Endothelial cell of umbilical vein (primary cell): ENCODE measurements at regions not wholly inside any gene's neighbourhood (a gene's known extent, or its start where the extent isn't known, plus 50 kb on each side); places are given as distances from the start of the nearest gene placed in this dataset.
"Not testable (repeated sequence)": the region's sequence is repeated elsewhere in the genome, so short reads cannot be mapped to it uniquely, and the experiment has no call there.

ENCODE experiments used
- BruUV-seq: library from RNA; stranded (reverse); fragments of 400-500 nt; replicated peaks from 2 replicates; lab custom pipeline; 2021; lab: Mats Ljungman, UMichigan
- CTCF ChIA-PET: fragments of 300-600, 350-600 bp; sonication (Branson Sonifier 250); formaldehyde crosslinking; loops from one replicate; lab custom pipeline; 2021; ENCODE audit warnings: antibody characterized with exemption, inconsistent platforms; lab: Charles Lee
- POLR2A ChIA-PET: fragments of 300-600, 350-600 bp; sonication (Branson Sonifier 250); formaldehyde crosslinking; loops from one replicate; lab custom pipeline; 2021; ENCODE audit warnings: antibody characterized with exemption, inconsistent platforms; lab: Charles Lee
- DNase-seq: peaks from one replicate; pipeline ENCODE4 v3.0.0-alpha.2; 2011; ENCODE audit warnings: low read depth, low spot score
- FAIRE-seq: peaks from 2 replicates; lab custom pipeline; 2011; peaks lifted over from hg19 to GRCh38; lab: Jason Lieb, UNC
- H2AFZ ChIP-seq: 2 replicates; pipeline ENCODE4 v1.6.0; 2012; ENCODE audit warnings: low read depth, low read length, control low read depth, inconsistent platforms
- H3K27ac ChIP-seq: 2 replicates; pipeline ENCODE4 v1.5.1; 2011; ENCODE audit warnings: low read depth, mild to moderate bottlenecking, control low read depth, low read length, moderate library complexity; ENCODE audit not compliant: insufficient read depth
- H3K27me3 ChIP-seq, 2 experiments: 2 replicates each; pipeline versions ENCODE4 v1.6.0 to v1.6.1; 2011; ENCODE audit warnings: low read length in 2 of 2, mixed read lengths in 1 of 2; ENCODE audit not compliant: control insufficient read depth in 2 of 2, insufficient read depth in 2 of 2
- H3K36me3 ChIP-seq, 2 experiments: 2 replicates in 1 of 2; 3 replicates in 1 of 2; pipeline ENCODE4 v1.5.1; 2011; ENCODE audit warnings: low read length in 2 of 2, mild to moderate bottlenecking in 1 of 2, moderate library complexity in 1 of 2; ENCODE audit not compliant: control insufficient read depth in 2 of 2, insufficient read depth in 2 of 2; ENCODE audit errors: extremely low read depth in 1 of 2
- H3K4me1 ChIP-seq: 3 replicates; pipeline ENCODE4 v1.5.1; 2011; ENCODE audit warnings: mild to moderate bottlenecking, low read length; ENCODE audit not compliant: control insufficient read depth, insufficient read depth; ENCODE audit errors: extremely low read depth
- H3K4me2 ChIP-seq: 2 replicates; pipeline ENCODE4 v1.6.1; 2011; ENCODE audit warnings: low read length, control low read depth, mixed read lengths; ENCODE audit not compliant: insufficient read depth
- H3K4me3 ChIP-seq, 3 experiments: fragments of 200-600 bp in 1 of 3; sonication (generic), shearing (Covaris generic) in 1 of 3; replicated peaks in 1 of 3; 2 replicates each; pipeline ENCODE4 v1.5.1; 2011 to 2016; ENCODE audit warnings: control low read depth in 3 of 3, low read length in 3 of 3, mild to moderate bottlenecking in 2 of 3, inconsistent platforms in 1 of 3, low read depth in 1 of 3, moderate library complexity in 1 of 3; ENCODE audit not compliant: insufficient read depth in 1 of 3
- H3K79me2 ChIP-seq: 2 replicates; pipeline ENCODE4 v1.6.0; 2012; ENCODE audit warnings: low read length, inconsistent platforms; ENCODE audit not compliant: control insufficient read depth, insufficient read depth
- H3K9ac ChIP-seq: replicated peaks from 2 replicates; pipeline ENCODE3; 2011; ENCODE audit warnings: low read length, control low read depth; ENCODE audit not compliant: insufficient read depth; ENCODE audit errors: extremely low read depth
- H3K9me1 ChIP-seq: replicated peaks from 3 replicates; pipeline ENCODE4 v1.6.0; 2011; ENCODE audit warnings: mild to moderate bottlenecking, low read length; ENCODE audit not compliant: control insufficient read depth, insufficient read depth; ENCODE audit errors: extremely low read depth
- H3K9me3 ChIP-seq: replicated peaks from 2 replicates; pipeline ENCODE4 v1.5.1; 2012; ENCODE audit warnings: low read length, inconsistent platforms; ENCODE audit not compliant: control insufficient read depth, insufficient read depth
- H4K20me1 ChIP-seq: replicated peaks from 2 replicates; pipeline ENCODE3; 2011; ENCODE audit warnings: mild to moderate bottlenecking, low read length; ENCODE audit not compliant: control insufficient read depth, insufficient read depth; ENCODE audit errors: extremely low read depth
- GATA2 ChIP-seq: IDR thresholded peaks from 2 replicates; pipeline ENCODE4 v1.7.0; 2011; ENCODE audit warnings: low read depth, mild to moderate bottlenecking, moderate library complexity, mixed read lengths, low read length; ENCODE audit not compliant: insufficient read length, insufficient read depth
- POLR2A ChIP-seq: IDR thresholded peaks from 2 replicates; pipeline ENCODE4 v1.6.1; 2012; ENCODE audit warnings: low read depth, mild to moderate bottlenecking, control low read depth, low read length
- POLR2AphosphoS5 ChIP-seq: IDR thresholded peaks from 2 replicates; pipeline ENCODE4 v1.6.1; 2012; ENCODE audit warnings: low read depth, mild to moderate bottlenecking, control low read depth, low read length, moderate library complexity; ENCODE audit not compliant: insufficient read depth
- dilution Hi-C: fragments of 300-500 bp; cut with MboI; formaldehyde crosslinking; loops from one replicate; pipeline ENCODE4 v1.15.0; 2019; ENCODE audit warnings: low sequenced_read_pairs; ENCODE audit not compliant: extremely low pct_ligation_motif_present
- intact Hi-C: fragments of 100-400 bp; cut with micrococcal nuclease; formaldehyde crosslinking; loops from one replicate; pipeline ENCODE4 v1.10.0; 2022
- TF ChIP-seq, protein P1 (sequence below): IDR thresholded peaks from 2 replicates; pipeline ENCODE4 v1.6.1; 2011; ENCODE audit not compliant: insufficient read depth, insufficient read length

GRCh38 chr6:62998022-62998421, 213.2 kb upstream of the FKBP1C start:
- dilution Hi-C loops: no loop called here
- TF ChIP-seq, protein P1, sequence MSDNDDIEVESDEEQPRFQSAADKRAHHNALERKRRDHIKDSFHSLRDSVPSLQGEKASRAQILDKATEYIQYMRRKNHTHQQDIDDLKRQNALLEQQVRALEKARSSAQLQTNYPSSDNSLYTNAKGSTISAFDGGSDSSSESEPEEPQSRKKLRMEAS: no peak
- TF ChIP-seq POLR2A: no peak
- TF ChIP-seq POLR2AphosphoS5: no peak
- TF ChIP-seq GATA2: no peak
- H4K20me1 ChIP-seq: no peaks in the 10 kb centered on the region
- H3K4me1 ChIP-seq: no peaks in the 10 kb centered on the region
- H3K4me3 ChIP-seq: no peak overlapping the region
- no peaks in the 10 kb centered on the region for H3K27me3 ChIP-seq
- no peaks in the 10 kb centered on the region for H3K9me1 ChIP-seq
- no peaks in the 10 kb centered on the region for H3K9me3 ChIP-seq
- FAIRE-seq: no peak
- H3K79me2 ChIP-seq: no peaks in the 10 kb centered on the region
- H3K4me2 ChIP-seq: no peak overlapping the region
- no peak for DNase-seq
- intact Hi-C loops: no loop called here
- ChIA-PET CTCF (no interaction called here), POLR2A (no interaction called here)
- BruUV-seq: no TSS peak
- no peak overlapping the region for H3K9ac ChIP-seq
- H3K36me3 ChIP-seq: no peaks in the 10 kb centered on the region
- H2AFZ ChIP-seq: no peak overlapping the region
- H3K27ac ChIP-seq: no peak overlapping the region

GRCh38 chr6:62999242-62999641, 212.0 kb upstream of the FKBP1C start:
- H4K20me1 ChIP-seq, H3K9me3 ChIP-seq, H3K9me1 ChIP-seq, H3K27me3 ChIP-seq, dilution Hi-C loops, BruUV-seq, H3K4me2 ChIP-seq, H3K79me2 ChIP-seq, H3K27ac ChIP-seq, POLR2A ChIA-PET, H3K36me3 ChIP-seq, intact Hi-C loops, H3K4me3 ChIP-seq, H3K9ac ChIP-seq, CTCF ChIA-PET, DNase-seq, H3K4me1 ChIP-seq, H2AFZ ChIP-seq, FAIRE-seq: not testable (repeated sequence)
